ENCODE measurements at regions not wholly inside any gene's neighbourhood (a gene's known extent, or its start where the extent isn't known, plus 50 kb on each side); places are given as distances from the start of the nearest gene placed in this dataset.

DNA sequence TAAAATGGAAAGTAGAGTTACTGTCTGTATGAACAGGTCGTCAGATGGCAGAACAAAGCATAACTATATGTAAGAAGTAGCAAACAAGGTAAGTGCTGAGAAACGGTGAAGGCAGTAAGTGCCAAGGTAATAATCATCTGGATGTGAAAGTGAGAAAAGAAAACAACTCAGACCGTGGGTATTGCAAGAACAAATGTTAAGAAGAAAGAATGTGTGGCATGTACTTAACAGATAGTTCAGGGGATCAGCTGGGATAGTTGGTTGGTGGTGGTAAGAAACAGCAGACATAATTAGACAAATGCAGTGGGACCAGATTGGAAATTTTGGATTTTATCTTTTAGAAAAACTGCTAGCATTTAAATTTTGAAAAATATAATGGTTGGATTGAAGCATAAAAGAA, 375.8 kb upstream of the NXPH2 start:
- no peak overlapping the region for H3K4me3 ChIP-seq (ENCODE audit: low read length, poor library complexity, severe bottlenecking)
- no peak overlapping the region for H3K9ac ChIP-seq (ENCODE audit: low read depth, low read length, poor library complexity, severe bottlenecking)
- no peaks in the 10 kb centered on the region for H3K79me2 ChIP-seq (ENCODE audit: insufficient read depth, low read length)
- H3K27me3 ChIP-seq (ENCODE audit: insufficient read depth, low read length, poor library complexity, severe bottlenecking), result no peaks in the 10 kb centered on the region
- no peaks in the 10 kb centered on the region for H3K4me1 ChIP-seq (ENCODE audit: insufficient read depth, low read length, poor library complexity, severe bottlenecking)
- no peaks in the 10 kb centered on the region for H3K9me2 ChIP-seq (replicated peaks; ENCODE audit: low read depth, low read length)
- TF ChIP-seq, protein P1, sequence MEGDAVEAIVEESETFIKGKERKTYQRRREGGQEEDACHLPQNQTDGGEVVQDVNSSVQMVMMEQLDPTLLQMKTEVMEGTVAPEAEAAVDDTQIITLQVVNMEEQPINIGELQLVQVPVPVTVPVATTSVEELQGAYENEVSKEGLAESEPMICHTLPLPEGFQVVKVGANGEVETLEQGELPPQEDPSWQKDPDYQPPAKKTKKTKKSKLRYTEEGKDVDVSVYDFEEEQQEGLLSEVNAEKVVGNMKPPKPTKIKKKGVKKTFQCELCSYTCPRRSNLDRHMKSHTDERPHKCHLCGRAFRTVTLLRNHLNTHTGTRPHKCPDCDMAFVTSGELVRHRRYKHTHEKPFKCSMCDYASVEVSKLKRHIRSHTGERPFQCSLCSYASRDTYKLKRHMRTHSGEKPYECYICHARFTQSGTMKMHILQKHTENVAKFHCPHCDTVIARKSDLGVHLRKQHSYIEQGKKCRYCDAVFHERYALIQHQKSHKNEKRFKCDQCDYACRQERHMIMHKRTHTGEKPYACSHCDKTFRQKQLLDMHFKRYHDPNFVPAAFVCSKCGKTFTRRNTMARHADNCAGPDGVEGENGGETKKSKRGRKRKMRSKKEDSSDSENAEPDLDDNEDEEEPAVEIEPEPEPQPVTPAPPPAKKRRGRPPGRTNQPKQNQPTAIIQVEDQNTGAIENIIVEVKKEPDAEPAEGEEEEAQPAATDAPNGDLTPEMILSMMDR (conservative IDR thresholded peaks at IDR 0.05; ENCODE audit: low read length), result no peak
- no peak for TF ChIP-seq EZH2phosphoT487 (IDR thresholded peaks at IDR 0.05; ENCODE audit: borderline replicate concordance)
- no peaks in the 10 kb centered on the region for H3K9me3 ChIP-seq (ENCODE audit: insufficient read depth, low read depth, low read length)
- no peaks in the 10 kb centered on the region for H3K36me3 ChIP-seq (ENCODE audit: insufficient read depth, low read length)
- H4K20me1 ChIP-seq (ENCODE audit: insufficient read depth, low read length, poor library complexity, severe bottlenecking), result no peaks in the 10 kb centered on the region
- H3K4me2 ChIP-seq (ENCODE audit: low read depth, low read length, poor library complexity, severe bottlenecking), result no peak overlapping the region
- no peaks in the 10 kb centered on the region for H3F3A ChIP-seq (ENCODE audit: low read depth)
- no peak overlapping the region for H2AFZ ChIP-seq (ENCODE audit: low read length)

GRCh38 chr2:139142252-139142880, 362.2 kb upstream of the NXPH2 start:
- TF ChIP-seq, protein P1 (conservative IDR thresholded peaks at IDR 0.05; ENCODE audit: low read length), result no peak
- TF ChIP-seq EZH2phosphoT487 (IDR thresholded peaks at IDR 0.05; ENCODE audit: borderline replicate concordance), result no peak
- no peaks in the 10 kb centered on the region for H3K9me3 ChIP-seq (ENCODE audit: insufficient read depth, low read depth, low read length)
- no peaks in the 10 kb centered on the region for H3K27me3 ChIP-seq (ENCODE audit: insufficient read depth, low read length, poor library complexity, severe bottlenecking)
- no peak overlapping the region for H2AFZ ChIP-seq (ENCODE audit: low read length)
- H3K4me1 ChIP-seq (ENCODE audit: insufficient read depth, low read length, poor library complexity, severe bottlenecking), result no peaks in the 10 kb centered on the region
- no peaks in the 10 kb centered on the region for H4K20me1 ChIP-seq (ENCODE audit: insufficient read depth, low read length, poor library complexity, severe bottlenecking)
- no peaks in the 10 kb centered on the region for H3F3A ChIP-seq (ENCODE audit: low read depth)
- H3K9me2 ChIP-seq (replicated peaks; ENCODE audit: low read depth, low read length), result no peaks in the 10 kb centered on the region
- no peak overlapping the region for H3K4me2 ChIP-seq (ENCODE audit: low read depth, low read length, poor library complexity, severe bottlenecking)
- no peaks in the 10 kb centered on the region for H3K79me2 ChIP-seq (ENCODE audit: insufficient read depth, low read length)
- no peaks in the 10 kb centered on the region for H3K36me3 ChIP-seq (ENCODE audit: insufficient read depth, low read length)
- H3K4me3 ChIP-seq (ENCODE audit: low read length, poor library complexity, severe bottlenecking), result no peak overlapping the region
- H3K9ac ChIP-seq (ENCODE audit: low read depth, low read length, poor library complexity, severe bottlenecking), result no peak overlapping the region

- Histone ChIP-seq H3K4me3 (ENCODE audit: low read length, poor library complexity, severe bottlenecking) (no peak overlapping the region), H3K36me3 (ENCODE audit: insufficient read depth, low read length) (no peaks in the 10 kb centered on the region)
Observed at GRCh38 chr2:139124271-139124670, 344.1 kb upstream of the NXPH2 start.

More at GRCh38 chr2:139124271-139124670, 344.1 kb upstream of the NXPH2 start:
- Histone ChIP-seq H3K9me2 (replicated peaks; ENCODE audit: low read depth, low read length) (no peaks in the 10 kb centered on the region), H3K9me3 (ENCODE audit: insufficient read depth, low read depth, low read length) (no peaks in the 10 kb centered on the region), H3K79me2 (ENCODE audit: insufficient read depth, low read length) (no peaks in the 10 kb centered on the region), H3K9ac (ENCODE audit: low read depth, low read length, poor library complexity, severe bottlenecking) (no peak overlapping the region), H3K4me1 (ENCODE audit: insufficient read depth, low read length, poor library complexity, severe bottlenecking) (no peaks in the 10 kb centered on the region), H3K27me3 (ENCODE audit: insufficient read depth, low read length, poor library complexity, severe bottlenecking) (no peaks in the 10 kb centered on the region), H3F3A (ENCODE audit: low read depth) (no peaks in the 10 kb centered on the region), H3K4me2 (ENCODE audit: low read depth, low read length, poor library complexity, severe bottlenecking) (no peak overlapping the region), H2AFZ (ENCODE audit: low read length) (no peak overlapping the region), H4K20me1 (ENCODE audit: insufficient read depth, low read length, poor library complexity, severe bottlenecking) (no peaks in the 10 kb centered on the region)
- TF ChIP-seq, protein P1 (conservative IDR thresholded peaks at IDR 0.05; ENCODE audit: low read length), result no peak
- no peak for TF ChIP-seq EZH2phosphoT487 (IDR thresholded peaks at IDR 0.05; ENCODE audit: borderline replicate concordance)
